Body of pancreas (tissue), 4 donors: ENCODE measurements at regions not wholly inside any gene's neighbourhood (a gene's known extent, or its start where the extent isn't known, plus 50 kb on each side); places are given as distances from the start of the nearest gene placed in this dataset.

Experiments used
- ATAC-seq: fragments of 150-250 bp; one replicate; pipeline ENCODE4 v1.9.1; 2016
- DNase-seq, 4 donors: peaks; one replicate each; pipeline ENCODE4 v3.0.0-alpha.2; 2019
- H3K27ac ChIP-seq, 4 donors: fragments of 200-600 bp; sonication (generic); 1 replicate in 3 of 4; 2 replicates in 1 of 4; pipeline versions ENCODE4 v1.5.1 to v1.6.1; 2016 to 2019; ENCODE audit warnings: mild to moderate bottlenecking in 1 of 4, mixed read lengths in 1 of 4, moderate library complexity in 1 of 4
- H3K27me3 ChIP-seq, 2 donors: fragments of 200-600 bp; sonication (generic); one replicate each; pipeline ENCODE4 v1.6.0; 2016; ENCODE audit warnings: mild to moderate bottlenecking in 1 of 2
- H3K36me3 ChIP-seq, 2 donors: fragments of 200-600 bp; sonication (generic); replicated peaks in 1 of 2; 2 replicates each; pipeline ENCODE4 v1.5.1; 2016; ENCODE audit warnings: low read depth in 2 of 2; ENCODE audit not compliant: insufficient read depth in 1 of 2
- H3K4me1 ChIP-seq: fragments of 200-600 bp; sonication (generic); one replicate; pipeline ENCODE4 v1.6.0; 2016
- H3K4me3 ChIP-seq, 2 donors: fragments of 200-600 bp; sonication (generic); 1 replicate in 1 of 2; 2 replicates in 1 of 2; pipeline ENCODE4 v1.5.1; 2016 to 2019
- H3K9me3 ChIP-seq, 3 donors: fragments of 200-600 bp; sonication (generic); 1 replicate in 2 of 3; 2 replicates in 1 of 3; pipeline ENCODE4 v1.5.1; 2016
- POLR2A ChIP-seq, 3 donors: fragments of 450-650 bp; IDR thresholded peaks; one replicate each; pipeline ENCODE4 v1.6.1; 2016; ENCODE audit warnings: antibody characterized with exemption in 3 of 3, mild to moderate bottlenecking in 2 of 3
- WGBS, 2 donors: methylation state at CpG; one replicate each; pipeline ENCODE4 v1.1.5; 2017; 5-methylcytosine and 5-hydroxymethylcytosine counted together
- intact Hi-C: fragments of 100-400 bp; cut with DNase I; formaldehyde crosslinking; loops from one replicate; pipeline ENCODE4 v1.15.1; 2023
- TF ChIP-seq, protein P1 (sequence below), 7 experiments: fragments of 450-650 bp in 4 of 7; fragments of 200-600 bp in 3 of 7; sonication (generic) in 3 of 7; IDR thresholded peaks; one replicate each; pipeline ENCODE4 v1.5.1; 2016 to 2019; ENCODE audit warnings: antibody characterized with exemption in 7 of 7

DNA sequence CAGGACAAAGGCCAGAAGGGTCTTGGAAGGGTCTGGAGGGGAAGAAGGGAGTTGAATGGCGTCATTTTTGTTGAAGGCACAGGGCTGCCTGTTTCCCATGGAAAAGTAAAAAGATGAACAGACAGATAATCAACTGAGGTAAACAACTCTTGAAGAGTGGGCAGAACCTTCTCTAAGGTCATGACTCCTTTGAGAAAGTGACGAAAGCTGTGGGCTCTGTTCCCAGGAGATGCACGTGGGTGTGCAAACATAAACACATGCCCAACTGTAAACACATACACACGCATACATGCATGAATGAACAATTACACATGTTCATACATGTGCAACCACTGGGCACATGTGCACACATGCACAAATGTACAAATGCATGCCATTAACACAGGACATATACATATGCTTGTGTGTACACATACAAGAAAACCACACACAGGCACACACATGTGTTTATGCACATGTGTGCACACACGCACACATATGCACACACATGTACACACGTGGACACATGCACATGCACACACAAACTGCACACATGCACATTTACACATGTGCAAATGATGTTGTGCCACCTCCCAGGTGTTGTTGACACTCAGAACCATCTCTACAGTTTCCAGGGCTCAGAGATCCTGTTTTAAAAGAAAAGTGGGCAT is 143.3 kb downstream of the GADD45G start:
- WGBS, 2 donors, result 54 to 57% methylated on average over 6 of the region's 6 CpGs
- no peak for ATAC-seq
- intact Hi-C loops, result no loop called here
- no peak for DNase-seq
- Histone ChIP-seq H3K27me3 (no peaks in the 10 kb centered on the region), H3K9me3 (no peaks in the 10 kb centered on the region), H3K4me3 (no peak overlapping the region), H3K36me3 (no peaks in the 10 kb centered on the region), H3K4me1 (peaks cover 14% of the 10 kb centered on the region), H3K27ac (no peak overlapping the region)
- no peak for TF ChIP-seq POLR2A (IDR thresholded peaks at IDR 0.05)
- TF ChIP-seq, protein P1, sequence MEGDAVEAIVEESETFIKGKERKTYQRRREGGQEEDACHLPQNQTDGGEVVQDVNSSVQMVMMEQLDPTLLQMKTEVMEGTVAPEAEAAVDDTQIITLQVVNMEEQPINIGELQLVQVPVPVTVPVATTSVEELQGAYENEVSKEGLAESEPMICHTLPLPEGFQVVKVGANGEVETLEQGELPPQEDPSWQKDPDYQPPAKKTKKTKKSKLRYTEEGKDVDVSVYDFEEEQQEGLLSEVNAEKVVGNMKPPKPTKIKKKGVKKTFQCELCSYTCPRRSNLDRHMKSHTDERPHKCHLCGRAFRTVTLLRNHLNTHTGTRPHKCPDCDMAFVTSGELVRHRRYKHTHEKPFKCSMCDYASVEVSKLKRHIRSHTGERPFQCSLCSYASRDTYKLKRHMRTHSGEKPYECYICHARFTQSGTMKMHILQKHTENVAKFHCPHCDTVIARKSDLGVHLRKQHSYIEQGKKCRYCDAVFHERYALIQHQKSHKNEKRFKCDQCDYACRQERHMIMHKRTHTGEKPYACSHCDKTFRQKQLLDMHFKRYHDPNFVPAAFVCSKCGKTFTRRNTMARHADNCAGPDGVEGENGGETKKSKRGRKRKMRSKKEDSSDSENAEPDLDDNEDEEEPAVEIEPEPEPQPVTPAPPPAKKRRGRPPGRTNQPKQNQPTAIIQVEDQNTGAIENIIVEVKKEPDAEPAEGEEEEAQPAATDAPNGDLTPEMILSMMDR (IDR thresholded peaks at IDR 0.05), result no peak

DNA sequence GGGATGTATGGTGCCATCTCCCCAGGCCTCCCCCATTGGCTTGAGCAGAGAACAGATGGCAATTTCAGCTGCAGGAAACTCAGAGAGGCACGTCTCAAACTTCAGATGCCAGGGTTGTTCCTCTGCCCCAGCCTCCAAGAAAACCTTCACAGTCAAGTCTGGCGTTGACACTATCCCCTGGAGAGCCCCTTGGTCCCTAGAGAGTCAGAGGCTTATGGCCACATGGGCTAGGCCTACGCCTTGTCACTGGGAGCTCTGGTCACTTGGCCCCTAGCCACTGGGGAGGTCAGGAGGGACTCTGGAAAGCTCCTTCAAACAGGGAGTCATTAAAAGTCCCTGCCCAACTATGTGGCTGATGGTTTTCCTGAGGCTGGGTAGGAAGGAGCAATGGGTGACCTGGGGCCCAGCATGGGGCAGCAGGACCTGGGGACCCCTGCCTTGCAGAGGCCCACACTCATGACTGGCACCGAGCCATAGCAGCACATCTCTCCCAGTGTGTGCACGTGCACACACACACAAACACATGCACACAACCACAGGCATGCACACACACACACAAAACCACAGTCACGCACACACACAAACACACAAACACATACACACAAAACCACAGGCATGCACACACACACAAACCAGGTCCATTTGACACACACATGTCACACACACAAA is 144.2 kb downstream of the GADD45G start:
- no peaks in the 10 kb centered on the region for H3K9me3 ChIP-seq
- intact Hi-C loops, result no loop called here
- no peaks in the 10 kb centered on the region for H3K36me3 ChIP-seq
- no peak overlapping the region for H3K27ac ChIP-seq
- TF ChIP-seq POLR2A (IDR thresholded peaks at IDR 0.05), result no peak
- TF ChIP-seq, protein P1 (IDR thresholded peaks at IDR 0.05), result no peak
- ATAC-seq (no peak), DNase-seq (no peak)
- no peaks in the 10 kb centered on the region for H3K27me3 ChIP-seq
- H3K4me3 ChIP-seq, result no peak overlapping the region
- WGBS, 2 donors, result 85 to 86% methylated on average over 4 to 6 of the region's 6 CpGs
- peaks cover 14% of the 10 kb centered on the region for H3K4me1 ChIP-seq

DNA sequence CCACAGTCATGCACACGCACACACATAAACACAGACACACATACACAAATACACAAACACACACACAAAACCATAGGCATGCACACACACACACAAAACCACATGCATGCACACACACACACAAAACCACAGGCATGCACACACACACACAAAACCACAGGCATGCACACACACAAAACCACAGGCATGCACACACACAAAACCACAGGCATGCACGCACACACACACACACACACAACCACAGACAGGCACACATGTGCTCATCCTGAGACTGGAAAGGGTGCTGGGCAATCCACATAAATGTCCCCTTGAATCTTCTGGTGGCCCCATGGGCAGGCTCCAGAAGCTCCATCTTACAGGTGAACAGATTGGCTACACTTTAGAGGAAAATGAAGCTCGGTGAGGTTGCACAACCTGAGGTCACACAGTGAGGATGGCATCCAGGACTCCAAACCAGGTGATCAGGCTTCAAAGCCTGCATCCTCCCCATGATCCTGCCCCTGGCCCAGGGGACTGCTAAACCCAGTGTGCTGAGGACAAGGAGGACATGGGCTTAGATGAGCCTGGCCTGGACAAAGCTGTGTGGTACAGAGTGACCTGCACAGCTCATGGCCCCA is 144.8 kb downstream of the GADD45G start:
- no peak overlapping the region for H3K4me3 ChIP-seq
- 68 to 77% methylated on average over 3 of the region's 3 CpGs for WGBS, 2 donors
- DNase-seq (no peak), ATAC-seq (no peak)
- no peaks in the 10 kb centered on the region for H3K9me3 ChIP-seq
- peaks cover 14% of the 10 kb centered on the region for H3K4me1 ChIP-seq
- intact Hi-C loops, result loop anchor here (10.0 kb wide), 1 partner anchor 55 kb away; no protein-coding TSS in a partner anchor
- H3K27ac ChIP-seq, result no peak overlapping the region
- no peaks in the 10 kb centered on the region for H3K36me3 ChIP-seq
- H3K27me3 ChIP-seq, result no peaks in the 10 kb centered on the region
- no peak for TF ChIP-seq POLR2A (IDR thresholded peaks at IDR 0.05)
- TF ChIP-seq, protein P1 (IDR thresholded peaks at IDR 0.05), result no peak

- H3K4me3 ChIP-seq, result no peak overlapping the region
- intact Hi-C loops, result loop anchor here (10.0 kb wide), 1 partner anchor 55 kb away; no protein-coding TSS in a partner anchor
- peaks cover 14% of the 10 kb centered on the region for H3K4me1 ChIP-seq
- no peaks in the 10 kb centered on the region for H3K27me3 ChIP-seq
- ATAC-seq (no peak), DNase-seq (no peak)
- 70 to 78% methylated on average over 10 of the region's 10 CpGs for WGBS, 2 donors
- no peak overlapping the region for H3K27ac ChIP-seq
- no peaks in the 10 kb centered on the region for H3K36me3 ChIP-seq
- TF ChIP-seq POLR2A (IDR thresholded peaks at IDR 0.05), result no peak
- TF ChIP-seq, protein P1 (IDR thresholded peaks at IDR 0.05), result no peak
- no peaks in the 10 kb centered on the region for H3K9me3 ChIP-seq
These were observed 145.4 kb downstream of the GADD45G start for GRCh38 chr9:89750117-89750791.
